ENCODE measurements at regions not wholly inside any gene's neighbourhood (a gene's known extent, or its start where the extent isn't known, plus 50 kb on each side); places are given as distances from the start of the nearest gene placed in this dataset.
A peak's percentile ranks its signal among the peaks of the same experiment; 100 is the strongest.

GRCh38 chr1:14499312-14500040 lies 99.0 kb upstream of the KAZN start:
- no peak overlapping the region for H3K27ac ChIP-seq
- DNase-seq (ENCODE audit: low read depth, low spot score): no peak

GRCh38 chr1:14500041-14500440 lies 98.4 kb upstream of the KAZN start:
- no peak overlapping the region for H3K27ac ChIP-seq
- no peak for DNase-seq (ENCODE audit: low read depth, low spot score)

- DNase-seq (ENCODE audit: low read depth, low spot score): no peak
- no peak overlapping the region for H3K27ac ChIP-seq
Observed at GRCh38 chr1:14500912-14501311, 97.6 kb upstream of the KAZN start.

- no peak for DNase-seq (ENCODE audit: low read depth, low spot score)
- no peak overlapping the region for H3K27ac ChIP-seq
Observed at GRCh38 chr1:14504517-14504916, 94.0 kb upstream of the KAZN start.

GRCh38 chr1:14506471-14507255 lies 91.8 kb upstream of the KAZN start:
- no peak for DNase-seq (ENCODE audit: low read depth, low spot score)
- no peak overlapping the region for H3K27ac ChIP-seq

GRCh38 chr1:14507262-14507661 lies 91.2 kb upstream of the KAZN start:
- no peak overlapping the region for H3K27ac ChIP-seq
- DNase-seq (ENCODE audit: low read depth, low spot score): no peak

- no peak for DNase-seq (ENCODE audit: low read depth, low spot score)
Observed at GRCh38 chr1:14508613-14509012, 89.9 kb upstream of the KAZN start.

GRCh38 chr1:14511166-14511680 lies 87.3 kb upstream of the KAZN start:
- H3K27ac ChIP-seq: no peak overlapping the region
- no peak for DNase-seq (ENCODE audit: low read depth, low spot score)

More at GRCh38 chr1:14508613-14509012, 89.9 kb upstream of the KAZN start:
- H3K27ac ChIP-seq: no peak overlapping the region

- DNase-seq (ENCODE audit: low read depth, low spot score): no peak
- H3K27ac ChIP-seq: no peak overlapping the region
Observed at GRCh38 chr1:14511796-14512585, 86.5 kb upstream of the KAZN start.

- H3K27ac ChIP-seq: no peak overlapping the region
- DNase-seq (ENCODE audit: low read depth, low spot score): no peak
Observed at GRCh38 chr1:14513111-14513510, 85.4 kb upstream of the KAZN start.

- no peak for DNase-seq (ENCODE audit: low read depth, low spot score)
Observed at GRCh38 chr1:14514739-14515138, 83.7 kb upstream of the KAZN start.

GRCh38 chr1:14516974-14517840 lies 81.3 kb upstream of the KAZN start:
- H3K27ac ChIP-seq: peak overlapping the region; percentile 87
- peak; percentile 97 for DNase-seq (ENCODE audit: low read depth, low spot score)

More at GRCh38 chr1:14514739-14515138, 83.7 kb upstream of the KAZN start:
- no peak overlapping the region for H3K27ac ChIP-seq

GRCh38 chr1:14517841-14518180 lies 80.7 kb upstream of the KAZN start:
- H3K27ac ChIP-seq: peak overlapping the region; percentile 87
- no peak for DNase-seq (ENCODE audit: low read depth, low spot score)

GRCh38 chr1:14519976-14520375 lies 78.5 kb upstream of the KAZN start:
- peak overlapping the region; percentile 80 for H3K27ac ChIP-seq
- DNase-seq (ENCODE audit: low read depth, low spot score): no peak

- peak overlapping the region; percentile 80 for H3K27ac ChIP-seq
- DNase-seq (ENCODE audit: low read depth, low spot score): peak; percentile 29
Observed at GRCh38 chr1:14520514-14521163, 77.8 kb upstream of the KAZN start.

GRCh38 chr1:14521622-14522021 lies 76.9 kb upstream of the KAZN start:
- peak overlapping the region; percentile 80 for H3K27ac ChIP-seq
- no peak for DNase-seq (ENCODE audit: low read depth, low spot score)

GRCh38 chr1:14522077-14522925 lies 76.2 kb upstream of the KAZN start:
- peak; percentile 49 for DNase-seq (ENCODE audit: low read depth, low spot score)
- peak overlapping the region; percentile 80 for H3K27ac ChIP-seq

GRCh38 chr1:14522926-14523241 lies 75.6 kb upstream of the KAZN start:
- DNase-seq (ENCODE audit: low read depth, low spot score): peak; percentile 41
- peak overlapping the region; percentile 80 for H3K27ac ChIP-seq
